ENCODE measurements at regions not wholly inside any gene's neighbourhood (a gene's known extent, or its start where the extent isn't known, plus 50 kb on each side); places are given as distances from the start of the nearest gene placed in this dataset.

GRCh38 chr1:56240400-56240799, 339.0 kb downstream of the PLPP3 start:
- TF ChIP-seq CTCF (IDR thresholded peaks at IDR 0.05 in 8 of 11, conservative IDR thresholded peaks at IDR 0.05 in 3 of 11) = no peak
- no peak for TF ChIP-seq POLR2A (IDR thresholded peaks at IDR 0.05)
- no peak for TF ChIP-seq POLR2AphosphoS5 (IDR thresholded peaks at IDR 0.05)
